Keratinocyte (primary cell): ENCODE measurements at regions not wholly inside any gene's neighbourhood (a gene's known extent, or its start where the extent isn't known, plus 50 kb on each side); places are given as distances from the start of the nearest gene placed in this dataset.

Experiments used
- DNase-seq: peaks from one replicate; pipeline ENCODE4 v3.0.0-alpha.2; 2011; ENCODE audit warnings: low read depth, missing footprints, low spot score
- FAIRE-seq: peaks from 2 replicates; lab custom pipeline; 2011; peaks lifted over from hg19 to GRCh38; lab: Jason Lieb, UNC
- H2AFZ ChIP-seq: 2 replicates; pipeline ENCODE4 v1.6.0; 2012; ENCODE audit warnings: low read length, control low read depth, inconsistent platforms; ENCODE audit not compliant: control insufficient read depth
- H3K27ac ChIP-seq: 2 replicates; pipeline ENCODE4 v1.5.1; 2011; ENCODE audit warnings: low read length; ENCODE audit not compliant: control insufficient read depth, insufficient read depth
- H3K27me3 ChIP-seq: 3 replicates; pipeline ENCODE4 v1.6.0; 2011; ENCODE audit warnings: low read length; ENCODE audit not compliant: control insufficient read depth, insufficient read depth; ENCODE audit errors: extremely low read depth
- H3K36me3 ChIP-seq, 2 experiments: 2 replicates in 1 of 2; 3 replicates in 1 of 2; pipeline ENCODE4 v1.5.1; 2011; ENCODE audit warnings: low read length in 2 of 2, mild to moderate bottlenecking in 1 of 2; ENCODE audit not compliant: control insufficient read depth in 2 of 2, insufficient read depth in 2 of 2; ENCODE audit errors: extremely low read depth in 1 of 2
- H3K4me1 ChIP-seq: 3 replicates; pipeline ENCODE4 v1.5.1; 2011; ENCODE audit warnings: low read length; ENCODE audit not compliant: control insufficient read depth, insufficient read depth; ENCODE audit errors: extremely low read depth
- H3K4me2 ChIP-seq: 3 replicates; pipeline ENCODE4 v1.6.0; 2011; ENCODE audit warnings: low read depth, low read length; ENCODE audit not compliant: control insufficient read depth, insufficient read depth; ENCODE audit errors: extremely low read depth
- H3K4me3 ChIP-seq, 3 experiments: fragments of 200-600 bp in 1 of 3; sonication (generic) in 1 of 3; 2 replicates in 2 of 3; 3 replicates in 1 of 3; pipeline ENCODE4 v1.5.1; 2011 to 2016; ENCODE audit warnings: low read length in 3 of 3, mild to moderate bottlenecking in 3 of 3, control low read depth in 2 of 3, inconsistent platforms in 1 of 3, low read depth in 1 of 3, mixed read lengths in 1 of 3, mixed run types in 1 of 3, moderate library complexity in 1 of 3; ENCODE audit not compliant: control insufficient read depth in 2 of 3, insufficient read depth in 2 of 3; ENCODE audit errors: extremely low read depth in 1 of 3
- H3K79me2 ChIP-seq: 2 replicates; pipeline ENCODE4 v1.6.0; 2012; ENCODE audit warnings: low read length; ENCODE audit not compliant: control insufficient read depth, insufficient read depth
- H3K9ac ChIP-seq: 3 replicates; pipeline ENCODE4 v1.6.0; 2011; ENCODE audit warnings: low read length; ENCODE audit not compliant: control insufficient read depth, insufficient read depth; ENCODE audit errors: extremely low read depth
- H3K9me1 ChIP-seq: 3 replicates; pipeline ENCODE4 v1.6.0; 2011; ENCODE audit warnings: low read length; ENCODE audit not compliant: control insufficient read depth, insufficient read depth; ENCODE audit errors: extremely low read depth
- H3K9me3 ChIP-seq: 2 replicates; pipeline ENCODE4 v1.5.1; 2012; ENCODE audit warnings: low read depth, low read length; ENCODE audit not compliant: control insufficient read depth
- H4K20me1 ChIP-seq: 3 replicates; pipeline ENCODE4 v1.6.0; 2011; ENCODE audit warnings: low read length; ENCODE audit not compliant: control insufficient read depth, insufficient read depth; ENCODE audit errors: extremely low read depth
- CTCF ChIP-seq, 3 experiments: IDR thresholded peaks in 1 of 3; conservative IDR thresholded peaks in 1 of 3; optimal IDR thresholded peaks in 1 of 3; 2 replicates in 2 of 3; 3 replicates in 1 of 3; pipeline versions ENCODE3 to v1.5.1; 2011; ENCODE audit warnings: low read length in 3 of 3, mild to moderate bottlenecking in 3 of 3, moderate library complexity in 2 of 3, control low read depth in 1 of 3, inconsistent platforms in 1 of 3; ENCODE audit not compliant: insufficient read depth in 2 of 3; ENCODE audit errors: extremely low read depth in 1 of 3
- EZH2 ChIP-seq: IDR thresholded peaks from one replicate; pipeline ENCODE4 v1.6.1; 2012; ENCODE audit warnings: inconsistent platforms, mild to moderate bottlenecking, low read length, moderate library complexity
- dilution Hi-C: fragments of 300-500 bp; cut with MboI; formaldehyde crosslinking; loops from one replicate; pipeline ENCODE4 v1.7.0; 2020; ENCODE audit warnings: low sequenced_read_pairs; ENCODE audit not compliant: extremely low pct_ligation_motif_present

- dilution Hi-C loops: no loop called here
- Histone ChIP-seq H3K4me1 (no peaks in the 10 kb centered on the region), H3K9me1 (no peaks in the 10 kb centered on the region), H3K4me2 (no peak overlapping the region), H3K79me2 (no peaks in the 10 kb centered on the region), H3K27me3 (no peaks in the 10 kb centered on the region), H3K36me3 (no peaks in the 10 kb centered on the region), H3K9me3 (no peaks in the 10 kb centered on the region), H3K9ac (no peak overlapping the region), H2AFZ (no peak overlapping the region), H3K4me3 (no peak overlapping the region), H3K27ac (no peak overlapping the region), H4K20me1 (no peaks in the 10 kb centered on the region)
- FAIRE-seq: no peak
- no peak for DNase-seq
- TF ChIP-seq CTCF (optimal IDR thresholded peaks at IDR 0.05 in 1 of 3, IDR thresholded peaks at IDR 0.05 in 1 of 3, conservative IDR thresholded peaks at IDR 0.05 in 1 of 3; ENCODE audit: extremely low read depth in 1 of 3, insufficient read depth in 2 of 3, low read length in 3 of 3) (no peak), EZH2 (no peak)
Measured at GRCh38 chr1:101698681-101699080, 298.0 kb downstream of the OLFM3 start.

GRCh38 chr1:101704895-101705294 lies 291.8 kb downstream of the OLFM3 start:
- H3K27me3 ChIP-seq: no peaks in the 10 kb centered on the region
- no peak overlapping the region for H3K9ac ChIP-seq
- H3K36me3 ChIP-seq: no peaks in the 10 kb centered on the region
- H3K9me1 ChIP-seq: no peaks in the 10 kb centered on the region
- H3K27ac ChIP-seq: no peak overlapping the region
- H3K9me3 ChIP-seq: no peaks in the 10 kb centered on the region
- no peak overlapping the region for H3K4me2 ChIP-seq
- H4K20me1 ChIP-seq: no peaks in the 10 kb centered on the region
- FAIRE-seq (no peak), DNase-seq (no peak)
- H3K4me3 ChIP-seq: no peak overlapping the region
- TF ChIP-seq CTCF (optimal IDR thresholded peaks at IDR 0.05 in 1 of 3, IDR thresholded peaks at IDR 0.05 in 1 of 3, conservative IDR thresholded peaks at IDR 0.05 in 1 of 3; ENCODE audit: extremely low read depth in 1 of 3, insufficient read depth in 2 of 3, low read length in 3 of 3) (no peak), EZH2 (no peak)
- dilution Hi-C loops: no loop called here
- no peaks in the 10 kb centered on the region for H3K79me2 ChIP-seq
- H2AFZ ChIP-seq: no peak overlapping the region
- no peaks in the 10 kb centered on the region for H3K4me1 ChIP-seq
